Renal cortex interstitium (tissue), 11 donors: ENCODE measurements at regions not wholly inside any gene's neighbourhood (a gene's known extent, or its start where the extent isn't known, plus 50 kb on each side); places are given as distances from the start of the nearest gene placed in this dataset.
"Not testable (repeated sequence)": the region's sequence is repeated elsewhere in the genome, so short reads cannot be mapped to it uniquely, and the experiment has no call there.

Source experiments
- DNase-seq, 11 donors: peaks; one replicate each; pipeline ENCODE4 v3.0.0-alpha.2; 2013; ENCODE audit warnings: low read depth in 9 of 11, low spot score in 4 of 11; ENCODE audit errors: extremely low read depth in 1 of 11

DNA sequence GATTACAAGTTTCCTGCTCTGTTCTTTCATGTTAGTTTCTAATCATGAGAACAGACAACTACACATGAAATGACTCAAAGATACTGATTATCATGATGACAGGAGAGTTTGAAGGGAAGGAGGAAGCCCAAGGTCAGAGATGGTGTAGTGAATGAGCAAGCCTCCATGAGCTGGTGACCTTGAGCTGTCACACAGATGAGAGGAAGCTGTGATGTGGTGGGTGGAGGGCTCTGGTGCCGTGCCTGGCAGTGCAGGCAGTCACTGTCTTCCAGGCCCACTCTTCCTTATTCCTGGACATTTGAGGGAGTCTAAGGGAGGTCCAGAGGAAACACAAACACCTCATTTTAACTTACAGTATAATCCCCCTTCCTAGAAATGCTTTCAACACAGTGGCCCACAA, 133.4 kb upstream of the ROPN1 start:
- peak in 1 of 11 donors; percentile 9 for DNase-seq

DNA sequence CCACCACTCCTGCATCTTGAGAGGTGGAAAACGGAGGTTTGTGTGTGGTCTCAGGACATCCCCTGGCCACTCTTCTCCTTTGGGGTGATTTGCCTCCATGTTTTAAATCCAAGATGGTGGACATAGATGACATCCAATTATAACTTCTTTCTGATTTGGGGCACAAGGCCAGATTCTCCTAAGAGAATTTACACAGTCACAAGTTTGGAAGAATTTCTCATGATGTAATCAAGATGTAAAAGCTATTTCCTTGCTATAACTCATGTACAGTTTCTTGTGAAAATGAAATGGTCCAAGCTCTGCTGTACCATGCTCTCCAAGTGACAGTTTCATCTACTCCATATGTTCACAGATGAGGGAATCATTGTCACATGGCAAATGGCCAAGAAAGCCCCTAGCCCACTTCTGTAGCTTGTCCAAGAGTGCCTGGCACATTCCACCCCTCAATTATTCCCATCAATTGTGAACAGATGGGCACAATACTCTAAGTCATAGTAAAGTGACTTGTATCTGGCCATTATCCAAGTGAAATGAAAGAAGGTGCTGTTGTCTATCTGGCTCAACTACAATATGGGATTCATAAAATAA, 134.6 kb upstream of the ROPN1 start:
- DNase-seq, result no peak

DNA sequence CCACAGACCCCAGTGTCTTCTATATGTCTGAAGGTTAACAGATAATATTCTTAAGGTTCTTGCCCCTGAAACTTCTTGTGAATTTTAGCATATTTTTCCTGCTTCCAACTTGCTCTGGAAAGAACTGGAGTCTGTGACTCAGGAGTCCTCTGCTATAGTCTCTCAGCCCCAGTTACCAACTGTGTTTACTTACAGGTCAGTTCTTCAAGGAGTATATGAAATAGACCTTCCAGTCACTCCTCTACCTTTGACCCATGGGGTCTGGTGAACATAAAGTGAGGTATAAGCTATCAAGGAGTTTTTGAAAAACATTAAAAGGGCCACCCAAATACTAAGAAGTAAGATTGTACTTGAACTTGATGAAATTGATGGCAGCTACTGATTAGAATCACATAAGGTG, 139.2 kb upstream of the ROPN1 start:
- DNase-seq, result no peak

GRCh38 chr3:124131580-124131979, 139.7 kb upstream of the ROPN1 start:
- DNase-seq, result no peak

DNA sequence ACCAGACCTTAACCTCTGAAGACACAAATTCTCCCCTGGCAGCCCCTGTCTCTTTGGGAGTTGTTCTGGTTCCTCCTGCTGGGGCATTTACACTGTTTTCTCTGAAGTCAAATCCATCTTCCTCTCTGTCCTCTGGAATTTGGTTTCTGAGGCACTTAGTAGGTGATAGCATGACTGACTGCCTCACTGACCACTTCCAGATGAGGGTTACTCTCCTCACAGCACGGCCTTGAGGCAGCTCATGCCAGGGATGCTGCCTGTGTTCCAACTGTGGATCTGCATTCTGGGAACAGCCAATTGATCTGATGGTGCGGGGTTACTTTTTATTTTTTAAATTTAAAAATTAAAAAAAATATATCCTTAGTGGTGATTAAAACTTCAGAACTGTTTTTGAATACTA, 140.9 kb upstream of the ROPN1 start:
- no peak for DNase-seq

DNA sequence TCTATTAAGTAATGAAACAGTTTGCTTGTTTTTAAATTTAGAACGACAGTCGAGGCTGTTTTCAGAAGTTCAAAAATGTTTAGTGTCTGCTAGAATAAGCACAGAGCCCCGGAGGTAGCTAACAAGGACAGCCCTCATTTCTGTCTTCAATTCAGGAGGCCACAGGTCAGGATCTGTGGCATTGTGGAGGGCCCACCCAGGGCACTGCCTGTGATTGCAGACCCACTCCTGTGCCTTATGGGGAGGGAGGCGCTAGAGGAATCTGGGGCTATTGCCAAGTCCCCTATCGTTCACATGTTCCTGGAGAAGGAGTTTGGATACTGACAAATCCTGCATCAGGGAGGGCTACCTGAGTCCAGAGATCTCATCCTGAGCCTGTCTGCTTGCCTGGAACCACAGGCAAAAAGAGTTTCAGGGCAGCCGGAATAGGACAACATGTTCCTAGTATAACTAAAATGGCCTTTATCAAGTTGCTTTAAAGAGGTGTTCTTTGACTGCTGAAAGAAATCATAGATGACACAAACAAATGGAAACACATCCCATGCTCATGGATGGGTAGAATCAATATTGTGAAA, 141.5 kb upstream of the ROPN1 start:
- DNase-seq, result no peak

DNA sequence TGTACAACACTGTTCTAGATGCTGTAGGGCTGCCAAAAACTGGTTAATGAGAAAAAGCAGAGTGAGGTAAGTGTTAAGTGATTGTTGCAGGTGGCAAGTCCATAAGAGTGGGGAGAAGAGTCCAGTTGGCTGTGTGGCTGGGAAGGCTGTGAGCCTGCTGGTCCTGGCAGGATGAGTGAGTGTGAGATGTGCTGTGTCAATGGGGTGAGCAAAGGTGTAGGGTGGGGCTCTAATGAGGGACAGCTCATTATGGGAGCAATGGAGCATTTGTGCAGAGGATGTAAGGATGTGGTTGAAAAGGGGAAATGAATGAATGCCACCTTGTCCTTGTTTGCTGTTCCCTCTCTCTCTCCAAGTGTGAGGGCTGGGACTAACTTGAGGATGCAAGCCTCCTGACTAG, 145.3 kb upstream of the ROPN1 start:
- no peak for DNase-seq

GRCh38 chr3:124138148-124138547, 146.2 kb upstream of the ROPN1 start:
- no peak for DNase-seq

GRCh38 chr3:124140746-124141145, 148.8 kb upstream of the ROPN1 start:
- DNase-seq, result no peak

DNA sequence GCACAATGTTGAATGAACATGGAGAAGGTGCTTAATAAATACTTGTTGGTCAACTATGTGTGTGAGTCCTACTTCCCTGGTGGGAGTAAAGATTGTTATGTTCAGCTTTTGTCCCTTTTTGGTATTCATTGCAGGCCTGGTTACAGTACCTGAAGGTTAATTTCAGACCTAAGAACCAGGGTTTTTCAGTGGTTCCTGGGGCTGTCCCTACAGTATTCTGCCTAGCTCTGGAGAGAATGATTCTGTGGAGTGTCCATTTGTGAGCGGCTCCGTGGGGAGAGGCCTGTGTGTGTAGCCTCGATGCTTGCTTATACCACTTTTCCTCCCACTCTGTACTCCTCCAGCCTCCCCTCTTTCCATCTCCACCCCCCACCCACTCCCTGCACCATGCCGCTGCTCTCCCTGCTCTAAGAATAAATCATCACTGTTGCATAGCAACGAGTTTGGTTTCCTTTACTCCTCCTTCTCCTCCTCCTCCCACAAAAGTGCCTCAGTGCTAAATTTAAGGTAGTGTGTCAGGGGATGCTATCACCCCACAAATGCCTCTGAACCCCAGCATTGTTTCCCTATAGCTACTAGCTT, 150.6 kb upstream of the ROPN1 start:
- peak in 7 of 11 donors; percentile 20 to 39 (median 34) for DNase-seq

GRCh38 chr3:124143047-124143446, 151.1 kb upstream of the ROPN1 start:
- DNase-seq, result no peak

GRCh38 chr3:124144035-124144814, 152.3 kb upstream of the ROPN1 start:
- DNase-seq, result no peak

- no peak for DNase-seq
Observed at GRCh38 chr3:124147429-124147828, 155.5 kb upstream of the ROPN1 start.

DNA sequence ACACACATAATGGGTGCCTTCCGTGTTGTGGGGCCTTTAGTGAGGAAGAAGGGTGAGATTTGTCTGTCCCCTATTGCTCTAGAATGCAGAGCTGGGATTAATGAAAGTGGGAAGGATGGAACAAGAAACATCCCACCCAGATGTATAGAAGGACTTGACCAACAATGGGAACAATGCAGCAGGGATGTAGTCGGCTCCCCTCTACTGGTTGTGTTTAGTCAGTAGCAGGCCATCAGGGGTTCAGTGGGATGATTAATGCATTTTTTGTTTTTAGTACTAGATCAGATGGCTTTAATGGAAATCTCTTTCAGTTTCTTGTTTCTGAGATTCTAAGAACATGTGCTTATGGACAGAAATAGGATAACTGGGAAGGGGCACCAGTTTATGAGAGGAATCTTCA, 156.0 kb upstream of the ROPN1 start:
- DNase-seq, result no peak

DNA sequence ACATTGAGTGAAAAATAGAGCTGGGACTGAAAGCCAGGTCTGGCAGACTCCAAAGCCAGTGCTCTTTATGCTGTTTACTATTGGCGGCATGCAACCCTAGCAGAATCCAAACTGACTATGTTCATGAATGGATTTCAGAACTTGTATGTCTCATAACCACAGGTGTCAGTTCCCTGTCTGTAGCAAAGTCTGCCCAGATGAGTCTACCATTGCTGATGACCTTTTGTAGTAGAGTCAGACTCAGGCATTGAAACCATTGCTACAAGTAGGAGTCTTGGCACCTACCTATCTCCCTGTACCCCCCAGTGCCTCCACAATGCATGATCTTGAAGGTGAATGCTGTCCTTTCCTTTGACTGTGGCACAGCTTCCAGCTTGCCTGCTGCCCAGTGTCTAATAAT, 157.2 kb upstream of the ROPN1 start:
- DNase-seq, result no peak

- DNase-seq, result no peak
Observed at GRCh38 chr3:124149771-124150170, 157.8 kb upstream of the ROPN1 start.

- DNase-seq, result not testable (repeated sequence)
Observed at GRCh38 chr3:124152891-124153290, 161.0 kb upstream of the ROPN1 start.

GRCh38 chr3:124156866-124157712, 165.2 kb upstream of the ROPN1 start:
- DNase-seq, result no peak

DNA sequence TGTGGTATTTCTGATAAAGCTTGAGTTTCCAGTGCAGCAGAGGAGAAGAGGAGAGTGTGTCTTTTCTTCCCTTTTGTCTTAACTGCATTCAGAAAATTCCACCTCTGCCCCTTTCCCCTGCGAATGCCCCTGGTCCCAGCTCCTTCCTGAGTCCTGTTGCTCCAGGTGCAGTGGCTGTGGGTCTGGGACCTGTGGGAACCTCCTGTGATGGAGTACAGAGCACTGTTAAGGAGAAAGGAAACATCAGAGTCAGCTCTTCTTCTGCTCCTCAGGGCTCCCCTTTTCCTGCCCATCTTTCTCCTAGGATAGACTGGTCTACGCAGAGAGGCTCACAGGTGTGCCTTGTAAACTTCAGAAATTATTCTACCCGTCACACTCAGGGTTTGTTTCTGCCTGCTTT, 165.8 kb upstream of the ROPN1 start:
- no peak for DNase-seq
